Neural cell (in vitro differentiated cells): ENCODE measurements at regions not wholly inside any gene's neighbourhood (a gene's known extent, or its start where the extent isn't known, plus 50 kb on each side); places are given as distances from the start of the nearest gene placed in this dataset.

ENCODE experiments used
- H2AFZ ChIP-seq: fragments of 200-600, 300-800 bp; sonication (generic), shearing (Covaris generic); 2 replicates; pipeline ENCODE4 v1.6.0; 2014; ENCODE audit warnings: low read depth, mild to moderate bottlenecking, antibody characterized with exemption, low read length, moderate library complexity
- H3F3A ChIP-seq: fragments of 200-600 bp; shearing (Covaris generic); 2 replicates; pipeline ENCODE4 v1.6.1; 2016; ENCODE audit warnings: mild to moderate bottlenecking, moderate library complexity, mixed read lengths, antibody characterized with exemption, low read length; ENCODE audit not compliant: insufficient read depth, poor library complexity, severe bottlenecking
- H3K27ac ChIP-seq: fragments of 200-600, 300-800 bp; sonication (generic), shearing (Covaris generic); 2 replicates; pipeline ENCODE4 v1.5.1; 2014; ENCODE audit warnings: mild to moderate bottlenecking, low read length, moderate library complexity
- H3K27me3 ChIP-seq: fragments of 300-800, 200-600 bp; sonication (generic), shearing (Covaris generic); 2 replicates; pipeline ENCODE4 v1.6.0; 2014; ENCODE audit warnings: mild to moderate bottlenecking, low read depth, low read length, moderate library complexity; ENCODE audit not compliant: insufficient read depth
- H3K36me3 ChIP-seq: fragments of 300-800, 200-600 bp; sonication (generic), shearing (Covaris generic); 2 replicates; pipeline ENCODE4 v1.5.1; 2014; ENCODE audit warnings: mild to moderate bottlenecking, antibody characterized with exemption, low read length, moderate library complexity; ENCODE audit not compliant: insufficient read depth
- H3K4me2 ChIP-seq: fragments of 300-800, 200-600 bp; sonication (generic), shearing (Covaris generic); 2 replicates; pipeline ENCODE4 v1.6.0; 2014; ENCODE audit warnings: mild to moderate bottlenecking, low read length
- H3K4me3 ChIP-seq: fragments of 300-800, 200-600 bp; sonication (generic), shearing (Covaris generic); 2 replicates; pipeline ENCODE4 v1.5.1; 2014; ENCODE audit warnings: mild to moderate bottlenecking, low read length, moderate library complexity
- H3K79me2 ChIP-seq: fragments of 200-600 bp; shearing (Covaris generic); replicated peaks from 2 replicates; pipeline ENCODE4 v1.6.0; 2014; ENCODE audit warnings: mild to moderate bottlenecking, low read length, moderate library complexity; ENCODE audit not compliant: insufficient read depth
- H3K9ac ChIP-seq: fragments of 300-800, 200-600 bp; sonication (generic), shearing (Covaris generic); 2 replicates; pipeline ENCODE4 v1.6.1; 2016; ENCODE audit warnings: mild to moderate bottlenecking, low read length, mixed read lengths
- H3K9me2 ChIP-seq: fragments of 200-600 bp; shearing (Covaris generic); 2 replicates; pipeline ENCODE4 v1.6.1; 2016; ENCODE audit warnings: mild to moderate bottlenecking, low read length, mixed read lengths; ENCODE audit not compliant: insufficient read depth
- H3K9me3 ChIP-seq: fragments of 200-600, 300-800 bp; sonication (generic), shearing (Covaris generic); 2 replicates; pipeline ENCODE4 v1.6.1; 2016; ENCODE audit warnings: mild to moderate bottlenecking, mixed run types, low read length, moderate library complexity, mixed read lengths
- H4K20me1 ChIP-seq: fragments of 200-600 bp; shearing (Covaris generic); 2 replicates; pipeline ENCODE4 v1.6.1; 2016; ENCODE audit warnings: mild to moderate bottlenecking, mixed run types; ENCODE audit not compliant: insufficient read depth
- EP300 ChIP-seq: fragments of 450-650 bp; conservative IDR thresholded peaks from 2 replicates; pipeline ENCODE4 v1.6.1; 2014; ENCODE audit warnings: antibody characterized with exemption, mild to moderate bottlenecking, moderate library complexity; ENCODE audit not compliant: poor library complexity, severe bottlenecking
- EZH2 ChIP-seq: fragments of 200-600, 300-800 bp; shearing (Covaris generic), sonication (generic); IDR thresholded peaks from 2 replicates; pipeline ENCODE4 v1.6.1; 2014; ENCODE audit warnings: antibody characterized with exemption, low read length, borderline replicate concordance, mild to moderate bottlenecking; ENCODE audit not compliant: insufficient read depth, poor library complexity, severe bottlenecking
- MXI1 ChIP-seq: fragments of 450-650 bp; conservative IDR thresholded peaks from 2 replicates; pipeline ENCODE4 v1.6.1; 2014; ENCODE audit warnings: antibody characterized with exemption, mild to moderate bottlenecking; ENCODE audit not compliant: poor library complexity, severe bottlenecking
- POLR2AphosphoS5 ChIP-seq: IDR thresholded peaks from 2 replicates; pipeline ENCODE4 v1.6.1; 2012
- RAD21 ChIP-seq: fragments of 450-650 bp; conservative IDR thresholded peaks from 2 replicates; pipeline ENCODE4 v1.6.1; 2014; ENCODE audit warnings: antibody characterized with exemption, mild to moderate bottlenecking, moderate library complexity
- SMC3 ChIP-seq: fragments of 450-650 bp; conservative IDR thresholded peaks from 2 replicates; pipeline ENCODE4 v1.6.1; 2014; ENCODE audit warnings: antibody characterized with exemption, mild to moderate bottlenecking, moderate library complexity; ENCODE audit not compliant: poor library complexity
- TAF1 ChIP-seq: IDR thresholded peaks from 2 replicates; pipeline ENCODE4 v1.6.1; 2012; ENCODE audit warnings: low read depth
- TF ChIP-seq, protein P1 (sequence below): fragments of 450-650 bp; IDR thresholded peaks from 2 replicates; pipeline ENCODE4 v1.5.1; 2014; ENCODE audit warnings: antibody characterized with exemption, mild to moderate bottlenecking, moderate library complexity; ENCODE audit not compliant: poor library complexity, severe bottlenecking
- TF ChIP-seq, protein P2 (sequence below): IDR thresholded peaks from 2 replicates; pipeline ENCODE4 v1.6.1; 2012; ENCODE audit warnings: borderline replicate concordance

DNA sequence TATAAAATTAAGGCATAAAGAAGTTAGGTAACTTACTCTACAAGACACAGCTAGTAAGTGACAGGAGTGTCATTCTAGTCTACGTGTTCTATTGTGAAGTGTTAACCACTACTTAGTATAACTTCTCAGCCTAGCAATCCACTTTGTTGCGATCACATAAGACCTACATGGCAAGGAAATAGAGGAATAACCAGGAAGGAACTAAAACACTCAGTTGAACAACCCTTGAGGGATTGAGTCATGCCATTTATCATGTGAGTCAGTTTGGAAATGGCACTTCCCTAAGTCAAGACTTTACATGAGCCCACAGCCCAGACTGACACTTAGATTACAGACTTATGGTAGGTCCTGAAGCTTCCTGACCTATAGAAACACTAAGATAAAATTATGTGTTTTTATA, 279.5 kb upstream of the PCDH20 start:
- no peak overlapping the region for H3K4me2 ChIP-seq
- TF ChIP-seq RAD21 (no peak), EZH2 (no peak), POLR2AphosphoS5 (no peak), EP300 (no peak), SMC3 (no peak), TAF1 (no peak), MXI1 (no peak)
- TF ChIP-seq, protein P1, sequence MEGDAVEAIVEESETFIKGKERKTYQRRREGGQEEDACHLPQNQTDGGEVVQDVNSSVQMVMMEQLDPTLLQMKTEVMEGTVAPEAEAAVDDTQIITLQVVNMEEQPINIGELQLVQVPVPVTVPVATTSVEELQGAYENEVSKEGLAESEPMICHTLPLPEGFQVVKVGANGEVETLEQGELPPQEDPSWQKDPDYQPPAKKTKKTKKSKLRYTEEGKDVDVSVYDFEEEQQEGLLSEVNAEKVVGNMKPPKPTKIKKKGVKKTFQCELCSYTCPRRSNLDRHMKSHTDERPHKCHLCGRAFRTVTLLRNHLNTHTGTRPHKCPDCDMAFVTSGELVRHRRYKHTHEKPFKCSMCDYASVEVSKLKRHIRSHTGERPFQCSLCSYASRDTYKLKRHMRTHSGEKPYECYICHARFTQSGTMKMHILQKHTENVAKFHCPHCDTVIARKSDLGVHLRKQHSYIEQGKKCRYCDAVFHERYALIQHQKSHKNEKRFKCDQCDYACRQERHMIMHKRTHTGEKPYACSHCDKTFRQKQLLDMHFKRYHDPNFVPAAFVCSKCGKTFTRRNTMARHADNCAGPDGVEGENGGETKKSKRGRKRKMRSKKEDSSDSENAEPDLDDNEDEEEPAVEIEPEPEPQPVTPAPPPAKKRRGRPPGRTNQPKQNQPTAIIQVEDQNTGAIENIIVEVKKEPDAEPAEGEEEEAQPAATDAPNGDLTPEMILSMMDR = no peak
- TF ChIP-seq, protein P2, sequence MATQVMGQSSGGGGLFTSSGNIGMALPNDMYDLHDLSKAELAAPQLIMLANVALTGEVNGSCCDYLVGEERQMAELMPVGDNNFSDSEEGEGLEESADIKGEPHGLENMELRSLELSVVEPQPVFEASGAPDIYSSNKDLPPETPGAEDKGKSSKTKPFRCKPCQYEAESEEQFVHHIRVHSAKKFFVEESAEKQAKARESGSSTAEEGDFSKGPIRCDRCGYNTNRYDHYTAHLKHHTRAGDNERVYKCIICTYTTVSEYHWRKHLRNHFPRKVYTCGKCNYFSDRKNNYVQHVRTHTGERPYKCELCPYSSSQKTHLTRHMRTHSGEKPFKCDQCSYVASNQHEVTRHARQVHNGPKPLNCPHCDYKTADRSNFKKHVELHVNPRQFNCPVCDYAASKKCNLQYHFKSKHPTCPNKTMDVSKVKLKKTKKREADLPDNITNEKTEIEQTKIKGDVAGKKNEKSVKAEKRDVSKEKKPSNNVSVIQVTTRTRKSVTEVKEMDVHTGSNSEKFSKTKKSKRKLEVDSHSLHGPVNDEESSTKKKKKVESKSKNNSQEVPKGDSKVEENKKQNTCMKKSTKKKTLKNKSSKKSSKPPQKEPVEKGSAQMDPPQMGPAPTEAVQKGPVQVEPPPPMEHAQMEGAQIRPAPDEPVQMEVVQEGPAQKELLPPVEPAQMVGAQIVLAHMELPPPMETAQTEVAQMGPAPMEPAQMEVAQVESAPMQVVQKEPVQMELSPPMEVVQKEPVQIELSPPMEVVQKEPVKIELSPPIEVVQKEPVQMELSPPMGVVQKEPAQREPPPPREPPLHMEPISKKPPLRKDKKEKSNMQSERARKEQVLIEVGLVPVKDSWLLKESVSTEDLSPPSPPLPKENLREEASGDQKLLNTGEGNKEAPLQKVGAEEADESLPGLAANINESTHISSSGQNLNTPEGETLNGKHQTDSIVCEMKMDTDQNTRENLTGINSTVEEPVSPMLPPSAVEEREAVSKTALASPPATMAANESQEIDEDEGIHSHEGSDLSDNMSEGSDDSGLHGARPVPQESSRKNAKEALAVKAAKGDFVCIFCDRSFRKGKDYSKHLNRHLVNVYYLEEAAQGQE = no peak
- H3F3A ChIP-seq = no peaks in the 10 kb centered on the region
- H4K20me1 ChIP-seq = no peaks in the 10 kb centered on the region
- H2AFZ ChIP-seq = no peak overlapping the region
- H3K36me3 ChIP-seq = no peaks in the 10 kb centered on the region
- no peaks in the 10 kb centered on the region for H3K79me2 ChIP-seq
- no peak overlapping the region for H3K4me3 ChIP-seq
- no peaks in the 10 kb centered on the region for H3K27me3 ChIP-seq
- no peaks in the 10 kb centered on the region for H3K9me2 ChIP-seq
- no peak overlapping the region for H3K27ac ChIP-seq
- no peak overlapping the region for H3K9ac ChIP-seq
- H3K9me3 ChIP-seq = no peaks in the 10 kb centered on the region

DNA sequence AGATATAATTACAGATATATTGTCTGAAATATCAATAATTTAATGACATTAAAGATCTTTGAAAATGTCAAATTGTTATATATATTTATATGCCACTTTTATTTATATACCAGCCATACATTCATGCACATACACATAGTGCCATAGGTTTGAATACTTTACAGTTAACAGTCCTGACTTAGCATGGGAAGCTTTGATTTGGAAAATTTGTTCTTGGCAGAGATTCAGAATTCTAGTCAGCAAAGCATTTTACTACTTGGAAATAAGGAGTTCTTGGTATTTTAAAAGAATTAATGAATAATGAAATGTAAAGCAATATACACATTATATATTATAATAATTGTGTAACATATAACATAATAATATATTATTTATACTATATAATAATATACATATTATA, 277.0 kb upstream of the PCDH20 start:
- TF ChIP-seq SMC3 = no peak
- TF ChIP-seq, protein P2 = no peak
- no peak for TF ChIP-seq EZH2
- TF ChIP-seq RAD21 = no peak
- TF ChIP-seq TAF1 = no peak
- no peak for TF ChIP-seq POLR2AphosphoS5
- TF ChIP-seq MXI1 = no peak
- no peak for TF ChIP-seq EP300
- TF ChIP-seq, protein P1 = no peak
- H2AFZ ChIP-seq = no peak overlapping the region
- H3K36me3 ChIP-seq = no peaks in the 10 kb centered on the region
- H3K9me2 ChIP-seq = no peaks in the 10 kb centered on the region
- no peak overlapping the region for H3K4me3 ChIP-seq
- no peaks in the 10 kb centered on the region for H3K27me3 ChIP-seq
- no peaks in the 10 kb centered on the region for H3K79me2 ChIP-seq
- H3K27ac ChIP-seq = no peak overlapping the region
- no peaks in the 10 kb centered on the region for H3F3A ChIP-seq
- H4K20me1 ChIP-seq = no peaks in the 10 kb centered on the region
- no peaks in the 10 kb centered on the region for H3K9me3 ChIP-seq
- no peak overlapping the region for H3K4me2 ChIP-seq
- no peak overlapping the region for H3K9ac ChIP-seq
